Heart right ventricle (tissue), 16 donors: ENCODE measurements at regions not wholly inside any gene's neighbourhood (a gene's known extent, or its start where the extent isn't known, plus 50 kb on each side); places are given as distances from the start of the nearest gene placed in this dataset.

Source experiments
- ATAC-seq, 8 donors: fragments of 200-7000 bp; cut with Tn5 transposase; one replicate each; pipeline ENCODE4 v1.9.1; 2020; ENCODE audit warnings: mild to moderate bottlenecking in 8 of 8, moderate library complexity in 8 of 8, moderate number of reproducible peaks in 1 of 8
- DNase-seq, 2 donors: peaks; one replicate each; pipeline ENCODE4 v3.0.0-alpha.2; 2020
- H3K27ac ChIP-seq, 10 donors: fragments of 200-600 bp; sonication (generic) in 2 of 10; one replicate each; pipeline versions ENCODE4 v1.5.0 to v1.8.0; 2020 to 2022; ENCODE audit warnings: mild to moderate bottlenecking in 3 of 10
- H3K27me3 ChIP-seq, 7 donors: fragments of 200-600 bp; one replicate each; pipeline ENCODE4 v1.8.0; 2021 to 2022; ENCODE audit warnings: mild to moderate bottlenecking in 2 of 7
- H3K36me3 ChIP-seq, 9 donors: fragments of 200-600 bp; sonication (generic) in 1 of 9; one replicate each; pipeline versions ENCODE4 v1.5.0 to v1.8.0; 2020 to 2022; ENCODE audit warnings: mild to moderate bottlenecking in 2 of 9
- H3K4me1 ChIP-seq, 9 donors: fragments of 200-600 bp; sonication (generic) in 1 of 9; one replicate each; pipeline versions ENCODE4 v1.5.0 to v1.8.0; 2020 to 2022; ENCODE audit warnings: mild to moderate bottlenecking in 4 of 9
- H3K4me3 ChIP-seq, 10 donors: fragments of 200-600 bp; sonication (generic) in 2 of 10; one replicate each; pipeline versions ENCODE4 v1.5.0 to v1.8.0; 2020 to 2022; ENCODE audit warnings: mild to moderate bottlenecking in 7 of 10, moderate library complexity in 2 of 10
- H3K9me3 ChIP-seq, 11 donors: fragments of 200-600 bp in 10 of 11; sonication (generic) in 2 of 11; one replicate each; pipeline versions ENCODE4 v1.5.0 to v1.8.0; 2013 to 2022; ENCODE audit warnings: mild to moderate bottlenecking in 2 of 11, control low read depth in 1 of 11, moderate library complexity in 1 of 11
- WGBS, 2 donors: extraction: QIAGEN DNeasy Blood & Tissue Kit; methylation state at CpG; one replicate each; pipeline ENCODE4 v1.1.7; 2013; ENCODE audit warnings: inconsistent platforms in 1 of 2; 5-methylcytosine and 5-hydroxymethylcytosine counted together
- intact Hi-C, 10 donors: fragments of 100-400 bp; cut with DNase I; formaldehyde crosslinking; loops; one replicate each; pipeline versions ENCODE4 v1.11.1 to v1.14.2; 2022
- TF ChIP-seq, protein P1 (sequence below), 9 donors: fragments of 200-600 bp; sonication (generic) in 2 of 9; IDR thresholded peaks; one replicate each; pipeline versions ENCODE4 v1.5.0 to v1.8.0; 2021 to 2022; ENCODE audit warnings: antibody characterized with exemption in 9 of 9, mild to moderate bottlenecking in 5 of 9, moderate library complexity in 1 of 9
- donor health status: Arrhythmogenic right ventricular cardiomyopathy.
- donor health status: ischemic (EF 13 %, LVEDD 7.1; RV severe dilation, severe dysfunction).
- donor health status: healthy with polysubstance abuse.
- donor health status: DM: no; HTN: yes; CAD: no.
- donor health status: DM: no; HTN: no; CAD: no.
- donor health status: ischemic (EF 25% LVEDD 6.9; RV normal size, moderate dysfunction).
- donor health status: ischemic (EF 25% LVEDD 5.7; RV mildly dilated, moderate dysfunction).
- donor health status: healthy.
- donor health status: DM: yes; HTN: yes; CAD: no.
- donor health status: Ischemic cardiomyopathy.
- donor health status: ischemic (EF 35%, LVEDD 5.7; RV mildly dilated, moderate dysfunction).
- donor health status: nonischemic (EF 11% LVEDD 7.7; RV severe dilation, severe dysfunction).
- donor health status: DM: yes; HTN: yes; CAD: no.
- donor health status: PGD.
- donor health status: ischemic (EF 29% LVEDD 5.4; RV normal size, mild dysfunction).
- donor health status: nonischemic (EF 23%, LVEDD 6.1; RV moderate dilation, normal function).

DNA sequence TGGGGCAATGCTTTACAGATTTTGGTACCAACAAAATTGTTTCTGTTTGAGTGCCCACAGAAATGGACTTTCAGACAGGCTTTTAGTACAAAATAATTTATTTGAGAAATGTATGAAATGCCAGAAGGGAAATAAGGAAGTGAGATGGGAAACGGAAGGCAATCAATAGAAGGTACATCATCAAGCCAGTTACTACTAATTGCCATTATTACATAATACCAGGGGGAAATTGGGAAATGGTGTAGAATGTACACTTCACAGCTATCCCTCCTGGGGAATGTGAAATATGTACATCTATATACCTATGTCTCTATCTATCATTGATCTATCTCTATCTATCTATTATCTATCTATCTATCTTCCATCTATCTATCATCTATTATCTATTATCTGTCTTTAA lies 264.6 kb upstream of the B3GALT2 start:
- Histone ChIP-seq H3K4me3 (no peak overlapping the region), H3K27me3 (no peaks in the 10 kb centered on the region), H3K27ac (no peak overlapping the region), H3K9me3 (no peaks in the 10 kb centered on the region), H3K36me3 (no peaks in the 10 kb centered on the region), H3K4me1 (no peaks in the 10 kb centered on the region)
- DNase-seq (no peak), ATAC-seq (no peak)
- intact Hi-C loops = no loop called here
- TF ChIP-seq, protein P1, sequence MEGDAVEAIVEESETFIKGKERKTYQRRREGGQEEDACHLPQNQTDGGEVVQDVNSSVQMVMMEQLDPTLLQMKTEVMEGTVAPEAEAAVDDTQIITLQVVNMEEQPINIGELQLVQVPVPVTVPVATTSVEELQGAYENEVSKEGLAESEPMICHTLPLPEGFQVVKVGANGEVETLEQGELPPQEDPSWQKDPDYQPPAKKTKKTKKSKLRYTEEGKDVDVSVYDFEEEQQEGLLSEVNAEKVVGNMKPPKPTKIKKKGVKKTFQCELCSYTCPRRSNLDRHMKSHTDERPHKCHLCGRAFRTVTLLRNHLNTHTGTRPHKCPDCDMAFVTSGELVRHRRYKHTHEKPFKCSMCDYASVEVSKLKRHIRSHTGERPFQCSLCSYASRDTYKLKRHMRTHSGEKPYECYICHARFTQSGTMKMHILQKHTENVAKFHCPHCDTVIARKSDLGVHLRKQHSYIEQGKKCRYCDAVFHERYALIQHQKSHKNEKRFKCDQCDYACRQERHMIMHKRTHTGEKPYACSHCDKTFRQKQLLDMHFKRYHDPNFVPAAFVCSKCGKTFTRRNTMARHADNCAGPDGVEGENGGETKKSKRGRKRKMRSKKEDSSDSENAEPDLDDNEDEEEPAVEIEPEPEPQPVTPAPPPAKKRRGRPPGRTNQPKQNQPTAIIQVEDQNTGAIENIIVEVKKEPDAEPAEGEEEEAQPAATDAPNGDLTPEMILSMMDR (IDR thresholded peaks at IDR 0.05) = no peak
- WGBS, 2 donors = 82 to 84% methylated on average over 1 of the region's 1 CpG

DNA sequence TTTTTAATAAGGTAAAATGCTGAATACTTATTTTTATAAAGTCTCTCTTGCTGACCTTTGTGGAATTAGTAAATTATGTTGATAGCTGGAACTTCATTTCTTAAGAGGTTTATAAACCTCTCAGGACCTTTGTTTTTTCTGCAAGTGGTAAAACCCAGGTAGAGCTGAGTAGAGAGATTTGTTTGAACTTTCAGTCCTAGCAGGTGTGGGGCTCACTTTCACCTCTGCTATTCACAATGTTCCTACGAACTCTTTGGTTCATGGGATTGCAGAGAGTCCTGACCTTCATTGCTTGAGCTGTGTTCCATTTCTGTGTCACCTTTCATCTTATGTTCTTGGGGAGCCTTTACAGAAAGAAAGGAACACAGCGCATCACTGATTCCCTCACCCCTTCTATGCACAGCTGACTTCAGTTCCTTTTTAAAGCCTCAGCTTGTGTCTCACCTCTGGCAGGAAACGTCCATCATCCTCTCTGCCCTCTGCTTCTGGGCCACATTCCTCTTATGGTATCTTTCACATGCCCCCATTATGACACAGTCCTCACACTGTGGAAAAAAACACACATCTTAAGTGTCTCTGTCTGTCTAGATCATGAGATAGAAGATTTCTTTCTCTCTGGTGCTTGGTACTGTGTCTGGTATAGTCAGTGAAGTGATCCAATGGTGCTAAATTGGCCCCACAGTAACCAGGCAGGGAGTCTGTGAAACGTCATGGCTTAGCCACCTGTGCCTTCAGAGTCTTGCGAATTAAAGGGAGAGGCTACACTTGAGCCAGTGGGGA lies 262.5 kb upstream of the B3GALT2 start:
- TF ChIP-seq, protein P1 (IDR thresholded peaks at IDR 0.05) = no peak
- no peaks in the 10 kb centered on the region for H3K27me3 ChIP-seq
- 60 to 64% methylated on average over 5 of the region's 5 CpGs for WGBS, 2 donors
- H3K4me3 ChIP-seq = no peak overlapping the region
- no peak overlapping the region for H3K27ac ChIP-seq
- H3K9me3 ChIP-seq = no peaks in the 10 kb centered on the region
- H3K4me1 ChIP-seq = no peaks in the 10 kb centered on the region
- intact Hi-C loops = no loop called here
- H3K36me3 ChIP-seq = no peaks in the 10 kb centered on the region
- DNase-seq = no peak
- no peak for ATAC-seq

DNA sequence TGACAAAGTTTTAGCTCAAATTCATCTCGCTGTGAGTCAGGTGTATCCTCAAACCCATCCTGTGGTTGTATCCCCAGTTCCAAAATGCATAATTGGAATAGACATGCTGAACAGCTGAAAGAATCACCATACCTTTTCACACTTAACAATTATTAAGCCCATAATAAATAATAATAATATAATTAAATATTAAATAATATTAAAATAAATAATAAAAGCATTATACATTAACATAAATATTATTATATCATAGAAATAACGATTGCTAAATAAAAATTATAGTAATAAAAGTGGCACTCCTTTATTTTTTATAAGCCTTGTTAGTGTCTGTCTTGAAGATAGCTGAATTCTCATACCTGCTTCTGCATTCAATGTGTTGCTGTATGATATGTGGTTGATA lies 257.5 kb upstream of the B3GALT2 start:
- 87 to 91% methylated on average over 2 of the region's 2 CpGs for WGBS, 2 donors

DNA sequence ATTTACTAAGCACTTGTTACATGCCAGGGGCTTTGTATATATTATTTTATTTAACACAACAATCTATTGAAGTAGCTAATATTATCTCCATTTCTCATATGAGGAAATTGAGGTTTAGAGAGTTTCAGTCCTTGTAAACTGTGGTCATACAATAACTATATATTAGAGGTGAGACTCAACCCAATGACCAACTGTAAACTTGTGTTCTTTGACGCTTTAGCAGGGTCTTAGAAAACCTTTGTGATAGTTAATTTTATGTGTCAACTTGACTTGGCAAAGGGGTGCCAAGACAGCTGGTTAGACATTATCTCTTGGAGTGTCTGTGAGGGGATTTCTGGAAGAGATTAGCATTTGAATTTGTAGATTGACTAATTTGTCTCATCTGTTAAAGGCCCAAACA lies 252.4 kb upstream of the B3GALT2 start:
- WGBS, 2 donors = 97 to 100% methylated on average over 1 of the region's 1 CpG
- no peak for ATAC-seq
- TF ChIP-seq, protein P1 (IDR thresholded peaks at IDR 0.05) = no peak
- H3K4me3 ChIP-seq = no peak overlapping the region
- DNase-seq = no peak
- H3K27me3 ChIP-seq = no peaks in the 10 kb centered on the region
- no peaks in the 10 kb centered on the region for H3K4me1 ChIP-seq
- intact Hi-C loops = no loop called here
- no peak overlapping the region for H3K27ac ChIP-seq
- no peaks in the 10 kb centered on the region for H3K36me3 ChIP-seq
- peaks cover 0 to 12% (median 3%) of the 10 kb centered on the region in 11 donors for H3K9me3 ChIP-seq

More for the DNA sequence above, 257.5 kb upstream of the B3GALT2 start:
- Histone ChIP-seq H3K36me3 (no peaks in the 10 kb centered on the region), H3K27me3 (no peaks in the 10 kb centered on the region), H3K9me3 (peaks cover 0 to 5% (median 0%) of the 10 kb centered on the region in 11 donors), H3K4me1 (no peaks in the 10 kb centered on the region), H3K4me3 (no peak overlapping the region), H3K27ac (no peak overlapping the region)
- TF ChIP-seq, protein P1 (IDR thresholded peaks at IDR 0.05) = no peak
- ATAC-seq (no peak), DNase-seq (no peak)
- intact Hi-C loops = no loop called here
